ENCODE measurements at regions not wholly inside any gene's neighbourhood (a gene's known extent, or its start where the extent isn't known, plus 50 kb on each side); places are given as distances from the start of the nearest gene placed in this dataset.

GRCh38 chr7:41847606-41848005 lies 144.7 kb upstream of the INHBA start:
- peaks cover 0 to 4% (median 0%) of the 10 kb centered on the region in 3 donors for H3K9me3 ChIP-seq
- no peak overlapping the region for H3K4me3 ChIP-seq
- 95 to 100% methylated on average over 4 of the region's 4 CpGs for WGBS, 2 donors (ENCODE audit: low coverage in 1 of 2)
- no peaks in the 10 kb centered on the region for H3K36me3 ChIP-seq
- TF ChIP-seq POLR2A (IDR thresholded peaks at IDR 0.05): no peak
- TF ChIP-seq, protein P1, sequence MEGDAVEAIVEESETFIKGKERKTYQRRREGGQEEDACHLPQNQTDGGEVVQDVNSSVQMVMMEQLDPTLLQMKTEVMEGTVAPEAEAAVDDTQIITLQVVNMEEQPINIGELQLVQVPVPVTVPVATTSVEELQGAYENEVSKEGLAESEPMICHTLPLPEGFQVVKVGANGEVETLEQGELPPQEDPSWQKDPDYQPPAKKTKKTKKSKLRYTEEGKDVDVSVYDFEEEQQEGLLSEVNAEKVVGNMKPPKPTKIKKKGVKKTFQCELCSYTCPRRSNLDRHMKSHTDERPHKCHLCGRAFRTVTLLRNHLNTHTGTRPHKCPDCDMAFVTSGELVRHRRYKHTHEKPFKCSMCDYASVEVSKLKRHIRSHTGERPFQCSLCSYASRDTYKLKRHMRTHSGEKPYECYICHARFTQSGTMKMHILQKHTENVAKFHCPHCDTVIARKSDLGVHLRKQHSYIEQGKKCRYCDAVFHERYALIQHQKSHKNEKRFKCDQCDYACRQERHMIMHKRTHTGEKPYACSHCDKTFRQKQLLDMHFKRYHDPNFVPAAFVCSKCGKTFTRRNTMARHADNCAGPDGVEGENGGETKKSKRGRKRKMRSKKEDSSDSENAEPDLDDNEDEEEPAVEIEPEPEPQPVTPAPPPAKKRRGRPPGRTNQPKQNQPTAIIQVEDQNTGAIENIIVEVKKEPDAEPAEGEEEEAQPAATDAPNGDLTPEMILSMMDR (IDR thresholded peaks at IDR 0.05): no peak
- no peak for TF ChIP-seq POLR2AphosphoS5 (IDR thresholded peaks at IDR 0.05)
- TF ChIP-seq EP300 (IDR thresholded peaks at IDR 0.05): no peak
- no peak for ATAC-seq
- H3K27ac ChIP-seq: no peak overlapping the region
- H3K4me1 ChIP-seq: no peaks in the 10 kb centered on the region
- no peaks in the 10 kb centered on the region for H3K27me3 ChIP-seq

DNA sequence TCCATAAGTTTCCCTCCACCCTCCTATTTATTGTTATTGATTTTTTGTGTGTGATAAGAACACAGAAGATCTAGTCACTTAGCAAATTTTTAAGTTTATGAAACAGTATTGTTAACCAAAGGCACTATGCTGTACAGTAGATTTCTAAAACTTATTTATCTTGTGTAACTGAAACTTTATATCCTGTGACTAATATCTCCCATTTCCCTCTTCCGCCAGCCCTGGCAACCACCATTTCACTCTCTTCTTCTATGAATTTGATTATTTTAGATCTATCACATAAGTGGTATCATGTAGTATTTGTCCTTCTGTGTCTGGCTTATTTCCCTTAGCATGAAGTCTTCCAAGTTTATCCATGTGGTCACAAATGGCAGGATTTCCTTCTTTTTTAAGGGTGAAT lies 144.3 kb upstream of the INHBA start:
- ATAC-seq: no peak
- Histone ChIP-seq H3K4me1 (no peaks in the 10 kb centered on the region), H3K9me3 (peaks cover 0 to 4% (median 0%) of the 10 kb centered on the region in 3 donors), H3K36me3 (no peaks in the 10 kb centered on the region), H3K27ac (no peak overlapping the region), H3K27me3 (no peaks in the 10 kb centered on the region), H3K4me3 (no peak overlapping the region)
- 91 to 95% methylated on average over 1 of the region's 1 CpG for WGBS, 2 donors (ENCODE audit: low coverage in 1 of 2)
- TF ChIP-seq POLR2AphosphoS5 (IDR thresholded peaks at IDR 0.05) (no peak), EP300 (IDR thresholded peaks at IDR 0.05) (no peak), POLR2A (IDR thresholded peaks at IDR 0.05) (no peak)
- TF ChIP-seq, protein P1 (IDR thresholded peaks at IDR 0.05): no peak

DNA sequence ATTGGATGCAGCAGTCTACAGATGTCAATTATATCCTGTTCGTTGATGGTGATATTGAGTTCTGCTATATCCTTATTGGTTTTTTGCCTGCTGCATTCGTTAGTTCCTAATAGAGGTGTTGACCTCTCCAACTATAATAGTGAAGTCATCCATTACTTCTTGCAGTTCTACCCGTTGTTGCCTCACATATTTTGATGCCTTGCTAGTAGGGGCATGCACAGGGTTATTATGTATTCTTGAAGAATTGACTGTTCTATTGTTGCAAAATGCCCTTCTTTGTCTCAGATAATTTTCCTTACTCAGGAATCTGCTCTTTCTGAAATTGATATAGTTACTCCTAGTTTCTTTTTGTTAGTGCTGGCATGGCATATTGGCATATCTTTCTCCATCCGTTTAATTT lies 140.1 kb upstream of the INHBA start:
- H3K27ac ChIP-seq: no peak overlapping the region
- no peak overlapping the region for H3K4me3 ChIP-seq
- no peaks in the 10 kb centered on the region for H3K9me3 ChIP-seq
- TF ChIP-seq POLR2AphosphoS5 (IDR thresholded peaks at IDR 0.05) (no peak), EP300 (IDR thresholded peaks at IDR 0.05) (no peak), POLR2A (IDR thresholded peaks at IDR 0.05) (no peak)
- TF ChIP-seq, protein P1 (IDR thresholded peaks at IDR 0.05): no peak
- no peaks in the 10 kb centered on the region for H3K4me1 ChIP-seq
- no peaks in the 10 kb centered on the region for H3K36me3 ChIP-seq
- no peak for ATAC-seq
- no peaks in the 10 kb centered on the region for H3K27me3 ChIP-seq
- WGBS, 2 donors (ENCODE audit: low coverage in 1 of 2): 93 to 94% methylated on average over 4 of the region's 4 CpGs

DNA sequence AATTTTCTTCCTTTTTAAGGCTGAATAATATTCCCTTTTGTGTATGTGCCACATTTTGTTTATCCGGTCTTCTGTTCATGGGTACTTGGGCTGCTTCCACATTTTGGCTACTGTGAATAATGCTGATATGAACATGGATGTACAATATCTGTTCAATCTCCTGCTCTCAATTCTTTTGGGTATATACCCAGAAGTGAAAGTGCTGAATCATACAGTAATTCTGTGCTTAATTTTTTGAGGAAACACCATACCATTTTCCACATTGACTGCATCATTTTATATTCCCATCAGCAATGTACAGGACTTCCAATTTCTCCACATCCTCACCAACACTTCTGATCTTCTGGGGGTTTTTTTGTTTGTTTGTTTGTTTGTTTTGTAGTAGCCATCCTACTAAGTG lies 135.0 kb upstream of the INHBA start:
- ATAC-seq: no peak

DNA sequence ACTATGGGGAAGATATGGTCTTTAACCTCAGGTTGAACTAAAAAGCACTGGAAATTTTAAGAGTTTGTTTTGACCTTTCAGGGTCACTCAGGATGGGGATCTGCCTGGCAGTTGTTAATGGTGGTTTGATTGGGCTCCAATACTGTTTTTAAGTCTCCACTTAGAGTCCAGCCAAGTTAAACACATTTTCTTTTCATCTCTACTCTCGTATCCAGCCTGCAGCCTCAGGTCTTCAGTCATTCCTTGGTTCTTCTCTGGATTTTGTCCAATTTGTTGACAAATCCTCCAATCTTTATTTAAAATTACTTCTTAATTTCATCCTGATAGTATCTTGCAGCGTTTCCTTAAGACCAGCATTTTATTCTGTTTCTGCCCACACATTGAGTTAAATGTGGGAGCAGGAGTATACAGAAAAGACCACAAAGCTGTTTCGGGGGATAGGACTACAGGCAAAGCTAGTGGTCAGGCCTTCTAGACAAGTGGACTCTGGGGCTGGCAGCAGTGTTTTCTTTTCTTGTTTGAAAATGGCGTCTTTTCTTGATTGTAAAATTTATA lies 133.2 kb upstream of the INHBA start:
- no peaks in the 10 kb centered on the region for H3K36me3 ChIP-seq
- no peaks in the 10 kb centered on the region for H3K9me3 ChIP-seq
- WGBS, 2 donors (ENCODE audit: low coverage in 1 of 2): 38 to 54% methylated on average over 2 to 4 of the region's 4 CpGs
- H3K4me3 ChIP-seq: no peak overlapping the region
- no peak for ATAC-seq
- no peak for TF ChIP-seq POLR2A (IDR thresholded peaks at IDR 0.05)
- H3K4me1 ChIP-seq: peaks cover 2 to 18% (median 2%) of the 10 kb centered on the region in 3 donors
- no peaks in the 10 kb centered on the region for H3K27me3 ChIP-seq
- H3K27ac ChIP-seq: peak overlapping the region in 3 of 4 donors; percentile 68 to 84 (median 79)

More for the DNA sequence above, 135.0 kb upstream of the INHBA start:
- TF ChIP-seq EP300 (IDR thresholded peaks at IDR 0.05): no peak
- TF ChIP-seq POLR2AphosphoS5 (IDR thresholded peaks at IDR 0.05): no peak
- TF ChIP-seq, protein P1 (IDR thresholded peaks at IDR 0.05): no peak
- TF ChIP-seq POLR2A (IDR thresholded peaks at IDR 0.05): no peak
- Histone ChIP-seq H3K27me3 (no peaks in the 10 kb centered on the region), H3K27ac (no peak overlapping the region), H3K4me1 (peaks cover 2 to 18% (median 2%) of the 10 kb centered on the region in 3 donors), H3K36me3 (no peaks in the 10 kb centered on the region), H3K9me3 (no peaks in the 10 kb centered on the region), H3K4me3 (no peak overlapping the region)
- WGBS, 2 donors (ENCODE audit: low coverage in 1 of 2): 95% methylated on average over 1 of the region's 1 CpG; no CpG with 5 or more reads in 1 of the 2 donors

Data from gastroesophageal sphincter (tissue), 4 donors.